ENCODE measurements at regions not wholly inside any gene's neighbourhood (a gene's known extent, or its start where the extent isn't known, plus 50 kb on each side); places are given as distances from the start of the nearest gene placed in this dataset.
A peak's percentile ranks its signal among the peaks of the same experiment; 100 is the strongest.

GRCh38 chr5:104785097-104785496 is 1222.5 kb upstream of the NUDT12 start:
- Histone ChIP-seq H3K36me3 (replicated peaks; ENCODE audit: low read depth, low read length) (no peaks in the 10 kb centered on the region), H3K9me3 (ENCODE audit: insufficient read depth, low read length) (no peaks in the 10 kb centered on the region), H3K4me3 (ENCODE audit: low read length) (no peak overlapping the region), H3K27ac (ENCODE audit: low read length) (no peak overlapping the region), H3K27me3 (ENCODE audit: low read depth, low read length) (no peaks in the 10 kb centered on the region), H4K20me1 (ENCODE audit: insufficient read depth, low read length) (no peaks in the 10 kb centered on the region), H2AFZ (ENCODE audit: low read depth, low read length) (no peak overlapping the region), H3K4me1 (ENCODE audit: low read length) (no peaks in the 10 kb centered on the region), H3K9ac (ENCODE audit: low read length) (no peak overlapping the region), H3K4me2 (ENCODE audit: low read length) (no peak overlapping the region), H3K79me2 (ENCODE audit: low read length) (no peaks in the 10 kb centered on the region)
- TF ChIP-seq EZH2phosphoT487 (IDR thresholded peaks at IDR 0.05; ENCODE audit: low read depth) (no peak), CTCF (IDR thresholded peaks at IDR 0.05; ENCODE audit: low read depth, low read length) (no peak)

- Histone ChIP-seq H3K4me2 (ENCODE audit: low read length) (no peak overlapping the region), H3K9ac (ENCODE audit: low read length) (no peak overlapping the region), H3K4me3 (ENCODE audit: low read length) (no peak overlapping the region), H2AFZ (ENCODE audit: low read depth, low read length) (no peak overlapping the region), H3K27ac (ENCODE audit: low read length) (no peak overlapping the region), H4K20me1 (ENCODE audit: insufficient read depth, low read length) (no peaks in the 10 kb centered on the region), H3K9me3 (ENCODE audit: insufficient read depth, low read length) (no peaks in the 10 kb centered on the region), H3K27me3 (ENCODE audit: low read depth, low read length) (no peaks in the 10 kb centered on the region), H3K79me2 (ENCODE audit: low read length) (no peaks in the 10 kb centered on the region), H3K4me1 (ENCODE audit: low read length) (no peaks in the 10 kb centered on the region), H3K36me3 (replicated peaks; ENCODE audit: low read depth, low read length) (no peaks in the 10 kb centered on the region)
- no peak for TF ChIP-seq CTCF (IDR thresholded peaks at IDR 0.05; ENCODE audit: low read depth, low read length)
- TF ChIP-seq EZH2phosphoT487 (IDR thresholded peaks at IDR 0.05; ENCODE audit: low read depth) = no peak
Measured at GRCh38 chr5:104774372-104774771, 1211.8 kb upstream of the NUDT12 start.

GRCh38 chr5:104764197-104764596 is 1201.6 kb upstream of the NUDT12 start:
- TF ChIP-seq EZH2phosphoT487 (IDR thresholded peaks at IDR 0.05; ENCODE audit: low read depth) (no peak), CTCF (IDR thresholded peaks at IDR 0.05; ENCODE audit: low read depth, low read length) (no peak)
- no peaks in the 10 kb centered on the region for H3K79me2 ChIP-seq (ENCODE audit: low read length)
- H3K9me3 ChIP-seq (ENCODE audit: insufficient read depth, low read length) = no peaks in the 10 kb centered on the region
- 0 out of 2 replicates have a peak overlapping the region, but pooled peaks have one; percentile 2 for H3K4me2 ChIP-seq (ENCODE audit: low read length)
- no peaks in the 10 kb centered on the region for H3K27me3 ChIP-seq (ENCODE audit: low read depth, low read length)
- H3K9ac ChIP-seq (ENCODE audit: low read length) = no peak overlapping the region
- H3K4me3 ChIP-seq (ENCODE audit: low read length) = no peak overlapping the region
- peaks cover 4% of the 10 kb centered on the region for H3K4me1 ChIP-seq (ENCODE audit: low read length)
- H3K27ac ChIP-seq (ENCODE audit: low read length) = no peak overlapping the region
- H3K36me3 ChIP-seq (replicated peaks; ENCODE audit: low read depth, low read length) = no peaks in the 10 kb centered on the region
- H2AFZ ChIP-seq (ENCODE audit: low read depth, low read length) = no peak overlapping the region
- no peaks in the 10 kb centered on the region for H4K20me1 ChIP-seq (ENCODE audit: insufficient read depth, low read length)

- H2AFZ ChIP-seq (ENCODE audit: low read depth, low read length) = no peak overlapping the region
- no peak overlapping the region for H3K9ac ChIP-seq (ENCODE audit: low read length)
- H3K27ac ChIP-seq (ENCODE audit: low read length) = no peak overlapping the region
- H4K20me1 ChIP-seq (ENCODE audit: insufficient read depth, low read length) = no peaks in the 10 kb centered on the region
- H3K9me3 ChIP-seq (ENCODE audit: insufficient read depth, low read length) = no peaks in the 10 kb centered on the region
- no peaks in the 10 kb centered on the region for H3K79me2 ChIP-seq (ENCODE audit: low read length)
- no peaks in the 10 kb centered on the region for H3K36me3 ChIP-seq (replicated peaks; ENCODE audit: low read depth, low read length)
- H3K4me3 ChIP-seq (ENCODE audit: low read length) = no peak overlapping the region
- TF ChIP-seq CTCF (IDR thresholded peaks at IDR 0.05; ENCODE audit: low read depth, low read length) (no peak), EZH2phosphoT487 (IDR thresholded peaks at IDR 0.05; ENCODE audit: low read depth) (no peak)
- no peaks in the 10 kb centered on the region for H3K27me3 ChIP-seq (ENCODE audit: low read depth, low read length)
- no peak overlapping the region for H3K4me2 ChIP-seq (ENCODE audit: low read length)
- peaks cover 4% of the 10 kb centered on the region for H3K4me1 ChIP-seq (ENCODE audit: low read length)
Measured at GRCh38 chr5:104763216-104763615, 1200.6 kb upstream of the NUDT12 start.
